ENCODE measurements at regions not wholly inside any gene's neighbourhood (a gene's known extent, or its start where the extent isn't known, plus 50 kb on each side); places are given as distances from the start of the nearest gene placed in this dataset.

GRCh38 chr2:53243430-53243829 is 524.2 kb upstream of the CHAC2 start:
- ATAC-seq (ENCODE audit: low FRiP score in 2 of 2) (no peak), DNase-seq (no peak)
- H3K4me1 ChIP-seq: no peaks in the 10 kb centered on the region
- no peak overlapping the region for H3K27ac ChIP-seq
- no peaks in the 10 kb centered on the region for H3K27me3 ChIP-seq
- TF ChIP-seq, protein P1, sequence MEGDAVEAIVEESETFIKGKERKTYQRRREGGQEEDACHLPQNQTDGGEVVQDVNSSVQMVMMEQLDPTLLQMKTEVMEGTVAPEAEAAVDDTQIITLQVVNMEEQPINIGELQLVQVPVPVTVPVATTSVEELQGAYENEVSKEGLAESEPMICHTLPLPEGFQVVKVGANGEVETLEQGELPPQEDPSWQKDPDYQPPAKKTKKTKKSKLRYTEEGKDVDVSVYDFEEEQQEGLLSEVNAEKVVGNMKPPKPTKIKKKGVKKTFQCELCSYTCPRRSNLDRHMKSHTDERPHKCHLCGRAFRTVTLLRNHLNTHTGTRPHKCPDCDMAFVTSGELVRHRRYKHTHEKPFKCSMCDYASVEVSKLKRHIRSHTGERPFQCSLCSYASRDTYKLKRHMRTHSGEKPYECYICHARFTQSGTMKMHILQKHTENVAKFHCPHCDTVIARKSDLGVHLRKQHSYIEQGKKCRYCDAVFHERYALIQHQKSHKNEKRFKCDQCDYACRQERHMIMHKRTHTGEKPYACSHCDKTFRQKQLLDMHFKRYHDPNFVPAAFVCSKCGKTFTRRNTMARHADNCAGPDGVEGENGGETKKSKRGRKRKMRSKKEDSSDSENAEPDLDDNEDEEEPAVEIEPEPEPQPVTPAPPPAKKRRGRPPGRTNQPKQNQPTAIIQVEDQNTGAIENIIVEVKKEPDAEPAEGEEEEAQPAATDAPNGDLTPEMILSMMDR (IDR thresholded peaks at IDR 0.05): no peak
- TF ChIP-seq POLR2A (IDR thresholded peaks at IDR 0.05) (no peak), POLR2AphosphoS5 (IDR thresholded peaks at IDR 0.05) (no peak), EP300 (IDR thresholded peaks at IDR 0.05) (no peak)
- H3K4me3 ChIP-seq: no peak overlapping the region
- H3K9me3 ChIP-seq: no peaks in the 10 kb centered on the region
- no peaks in the 10 kb centered on the region for H3K36me3 ChIP-seq

DNA sequence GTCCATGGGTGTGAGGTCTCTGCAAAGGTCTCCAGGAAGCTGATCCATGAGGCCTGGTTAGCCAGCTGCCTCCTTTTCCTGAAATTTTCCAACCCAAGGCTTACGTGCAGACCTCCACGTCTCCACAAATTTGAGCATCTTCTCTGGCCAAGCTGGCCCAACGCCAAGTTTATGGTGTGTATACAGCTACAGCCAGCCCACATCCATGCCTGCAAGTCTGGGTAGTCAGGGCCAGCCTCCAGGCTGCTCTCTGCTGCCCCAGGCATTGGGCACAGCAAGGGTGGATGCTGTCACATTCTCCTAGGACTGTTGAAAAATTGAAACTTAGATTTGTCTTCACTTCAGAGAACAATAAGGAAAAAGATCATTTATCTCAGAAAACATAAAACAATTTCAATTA is 525.5 kb upstream of the CHAC2 start:
- TF ChIP-seq EP300 (IDR thresholded peaks at IDR 0.05): no peak
- no peak for TF ChIP-seq POLR2AphosphoS5 (IDR thresholded peaks at IDR 0.05)
- TF ChIP-seq, protein P1 (IDR thresholded peaks at IDR 0.05): no peak
- no peak for TF ChIP-seq POLR2A (IDR thresholded peaks at IDR 0.05)
- H3K27ac ChIP-seq: no peak overlapping the region
- no peaks in the 10 kb centered on the region for H3K36me3 ChIP-seq
- DNase-seq (no peak), ATAC-seq (ENCODE audit: low FRiP score in 2 of 2) (no peak)
- H3K9me3 ChIP-seq: no peaks in the 10 kb centered on the region
- no peaks in the 10 kb centered on the region for H3K4me1 ChIP-seq
- no peak overlapping the region for H3K4me3 ChIP-seq
- no peaks in the 10 kb centered on the region for H3K27me3 ChIP-seq
- 68 to 78% methylated on average over 3 of the region's 3 CpGs for WGBS, 2 donors

DNA sequence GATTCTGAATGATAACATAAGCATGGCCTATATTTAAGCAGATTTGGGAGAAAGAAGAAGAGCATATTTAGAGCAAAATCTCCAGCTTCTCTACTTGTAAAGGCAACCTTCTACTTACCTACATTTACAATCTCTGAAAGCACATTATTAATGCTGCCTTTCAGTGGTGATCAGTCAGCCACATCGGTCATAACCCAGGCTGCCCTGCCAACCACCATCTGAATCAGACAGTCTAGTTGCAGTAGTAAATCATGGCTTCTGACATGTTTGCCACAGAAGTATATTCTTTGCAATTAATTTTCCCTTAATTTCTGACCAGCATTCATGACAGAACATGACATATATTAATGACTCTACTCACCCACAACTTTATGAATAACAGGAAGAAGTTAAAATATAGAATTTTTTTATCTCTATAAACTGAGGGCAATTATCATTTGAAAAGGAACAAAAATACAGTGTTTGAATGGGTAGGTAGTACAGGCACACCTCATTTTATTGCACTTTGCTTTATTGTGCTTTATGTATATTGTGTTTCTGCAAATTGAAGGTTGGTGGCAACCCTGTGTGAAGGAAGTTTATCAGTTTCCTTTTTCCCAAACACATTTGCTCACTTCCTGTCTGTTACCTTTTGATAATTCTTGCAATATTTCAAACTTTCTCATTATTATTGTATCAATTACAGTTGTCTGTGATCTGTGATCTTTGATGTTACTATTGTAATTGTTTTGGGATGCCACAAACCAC is 531.6 kb upstream of the CHAC2 start:
- H3K9me3 ChIP-seq: no peaks in the 10 kb centered on the region
- TF ChIP-seq, protein P1 (IDR thresholded peaks at IDR 0.05): no peak
- TF ChIP-seq POLR2A (IDR thresholded peaks at IDR 0.05): no peak
- TF ChIP-seq POLR2AphosphoS5 (IDR thresholded peaks at IDR 0.05): no peak
- no peak for TF ChIP-seq EP300 (IDR thresholded peaks at IDR 0.05)
- no peak for DNase-seq
- ATAC-seq (ENCODE audit: low FRiP score in 2 of 2): no peak
- 22 to 43% methylated on average over 1 of the region's 1 CpG for WGBS, 2 donors
- H3K27me3 ChIP-seq: no peaks in the 10 kb centered on the region
- H3K4me1 ChIP-seq: no peaks in the 10 kb centered on the region
- H3K36me3 ChIP-seq: no peaks in the 10 kb centered on the region
- H3K4me3 ChIP-seq: no peak overlapping the region
- H3K27ac ChIP-seq: no peak overlapping the region

DNA sequence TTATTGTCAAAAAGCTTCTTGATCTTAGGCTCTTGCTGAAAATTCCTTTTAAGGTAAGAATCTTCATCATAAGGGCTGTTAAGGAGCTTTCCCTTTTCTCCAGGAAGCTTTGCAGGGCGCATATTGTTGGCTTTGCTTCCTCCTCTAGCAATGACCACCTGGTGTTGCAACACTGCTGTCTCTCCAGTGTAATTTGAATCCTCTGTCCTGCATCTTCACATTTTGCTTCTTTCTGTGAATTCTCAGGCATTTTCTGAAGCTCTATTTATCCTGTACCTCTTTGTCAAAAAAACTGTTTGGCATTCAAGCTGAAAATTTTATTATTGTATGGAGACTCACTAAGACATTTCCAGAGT is 533.1 kb upstream of the CHAC2 start:
- TF ChIP-seq POLR2AphosphoS5 (IDR thresholded peaks at IDR 0.05): no peak
- no peak overlapping the region for H3K27ac ChIP-seq
- DNase-seq (no peak), ATAC-seq (ENCODE audit: low FRiP score in 2 of 2) (no peak)
- H3K9me3 ChIP-seq: no peaks in the 10 kb centered on the region
- no peaks in the 10 kb centered on the region for H3K36me3 ChIP-seq
- H3K4me3 ChIP-seq: no peak overlapping the region
- 27 to 35% methylated on average over 1 of the region's 1 CpG for WGBS, 2 donors
- H3K27me3 ChIP-seq: no peaks in the 10 kb centered on the region
- no peaks in the 10 kb centered on the region for H3K4me1 ChIP-seq

DNA sequence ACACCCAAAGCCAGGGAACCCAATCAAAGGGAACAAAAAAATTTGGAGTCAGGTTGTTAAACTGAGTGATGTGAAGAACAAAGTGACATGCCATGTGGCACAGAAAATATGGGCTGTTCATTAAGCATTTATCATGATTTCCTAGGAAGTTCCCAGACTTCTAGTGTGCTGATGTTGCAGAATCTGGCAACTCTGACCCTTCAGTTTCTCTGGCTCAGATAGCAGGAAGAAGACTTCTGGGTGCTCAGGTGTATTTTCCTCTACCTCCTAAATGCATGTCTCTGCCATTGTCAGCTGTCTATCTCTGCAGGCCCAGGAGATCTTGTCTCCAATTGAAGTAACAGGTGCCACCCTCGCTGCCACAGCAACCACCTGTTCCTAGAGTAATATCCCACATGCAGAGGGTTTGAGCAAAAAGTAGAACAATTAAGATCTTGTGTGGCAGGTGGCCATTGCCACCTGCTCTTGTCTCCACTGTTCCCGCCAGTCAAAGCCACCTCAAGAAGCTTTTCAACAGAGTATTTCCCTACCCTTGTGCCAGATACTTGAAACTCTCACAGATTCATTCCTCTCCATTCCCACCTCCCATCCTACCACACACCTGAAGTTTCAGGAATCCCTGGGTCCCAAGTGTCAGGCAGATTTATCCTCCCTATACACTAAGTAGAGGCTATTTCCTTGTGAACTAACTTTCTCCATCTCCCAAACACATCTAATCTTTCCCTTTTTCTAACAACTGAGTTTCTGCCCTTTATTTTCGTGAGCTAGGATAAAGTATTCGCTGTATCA is 533.7 kb upstream of the CHAC2 start:
- TF ChIP-seq EP300 (IDR thresholded peaks at IDR 0.05): no peak
- no peak for TF ChIP-seq POLR2AphosphoS5 (IDR thresholded peaks at IDR 0.05)
- TF ChIP-seq, protein P1 (IDR thresholded peaks at IDR 0.05): no peak
- no peak for TF ChIP-seq POLR2A (IDR thresholded peaks at IDR 0.05)
- Histone ChIP-seq H3K9me3 (no peaks in the 10 kb centered on the region), H3K4me3 (no peak overlapping the region), H3K36me3 (no peaks in the 10 kb centered on the region), H3K27me3 (no peaks in the 10 kb centered on the region), H3K27ac (no peak overlapping the region), H3K4me1 (no peaks in the 10 kb centered on the region)
- WGBS, 2 donors: 74 to 77% methylated on average over 4 of the region's 4 CpGs
- no peak for DNase-seq
- no peak for ATAC-seq (ENCODE audit: low FRiP score in 2 of 2)
